ENCODE measurements at regions not wholly inside any gene's neighbourhood (a gene's known extent, or its start where the extent isn't known, plus 50 kb on each side); places are given as distances from the start of the nearest gene placed in this dataset.
A peak's percentile ranks its signal among the peaks of the same experiment; 100 is the strongest.

GRCh38 chr2:35416391-35417140, 939.0 kb upstream of the CRIM1 start:
- Mint-ChIP-seq H3K36me3 (ENCODE audit: insufficient read depth) (no peaks in the 10 kb centered on the region), H3K9me3 (ENCODE audit: low read depth) (no peaks in the 10 kb centered on the region), H3K4me3 (ENCODE audit: low read depth) (no peak overlapping the region), H3K4me1 (ENCODE audit: low read depth) (peaks cover 1% of the 10 kb centered on the region), H3K27ac (no peak overlapping the region), H3K27me3 (no peaks in the 10 kb centered on the region)
- TF ChIP-seq CTCF (IDR thresholded peaks at IDR 0.05; ENCODE audit: unreplicated experiment), result no peak
- no peak for DNase-seq (ENCODE audit: low spot score, unreplicated experiment)

GRCh38 chr2:35415942-35416341, 939.6 kb upstream of the CRIM1 start:
- TF ChIP-seq CTCF (IDR thresholded peaks at IDR 0.05; ENCODE audit: unreplicated experiment), result no peak
- H3K36me3 Mint-ChIP-seq (ENCODE audit: insufficient read depth), result no peaks in the 10 kb centered on the region
- no peak overlapping the region for H3K27ac Mint-ChIP-seq
- peaks cover 1% of the 10 kb centered on the region for H3K4me1 Mint-ChIP-seq (ENCODE audit: low read depth)
- no peak overlapping the region for H3K4me3 Mint-ChIP-seq (ENCODE audit: low read depth)
- H3K27me3 Mint-ChIP-seq, result no peaks in the 10 kb centered on the region
- DNase-seq (ENCODE audit: low spot score, unreplicated experiment), result no peak
- no peaks in the 10 kb centered on the region for H3K9me3 Mint-ChIP-seq (ENCODE audit: low read depth)

- H3K4me1 Mint-ChIP-seq (ENCODE audit: low read depth), result peaks cover 1% of the 10 kb centered on the region
- H3K4me3 Mint-ChIP-seq (ENCODE audit: low read depth), result no peak overlapping the region
- H3K36me3 Mint-ChIP-seq (ENCODE audit: insufficient read depth), result no peaks in the 10 kb centered on the region
- TF ChIP-seq CTCF (IDR thresholded peaks at IDR 0.05; ENCODE audit: unreplicated experiment), result peak; percentile 52
- no peaks in the 10 kb centered on the region for H3K9me3 Mint-ChIP-seq (ENCODE audit: low read depth)
- no peaks in the 10 kb centered on the region for H3K27me3 Mint-ChIP-seq
- no peak overlapping the region for H3K27ac Mint-ChIP-seq
- no peak for DNase-seq (ENCODE audit: low spot score, unreplicated experiment)
Observed at GRCh38 chr2:35415282-35415681, 940.3 kb upstream of the CRIM1 start.

DNA sequence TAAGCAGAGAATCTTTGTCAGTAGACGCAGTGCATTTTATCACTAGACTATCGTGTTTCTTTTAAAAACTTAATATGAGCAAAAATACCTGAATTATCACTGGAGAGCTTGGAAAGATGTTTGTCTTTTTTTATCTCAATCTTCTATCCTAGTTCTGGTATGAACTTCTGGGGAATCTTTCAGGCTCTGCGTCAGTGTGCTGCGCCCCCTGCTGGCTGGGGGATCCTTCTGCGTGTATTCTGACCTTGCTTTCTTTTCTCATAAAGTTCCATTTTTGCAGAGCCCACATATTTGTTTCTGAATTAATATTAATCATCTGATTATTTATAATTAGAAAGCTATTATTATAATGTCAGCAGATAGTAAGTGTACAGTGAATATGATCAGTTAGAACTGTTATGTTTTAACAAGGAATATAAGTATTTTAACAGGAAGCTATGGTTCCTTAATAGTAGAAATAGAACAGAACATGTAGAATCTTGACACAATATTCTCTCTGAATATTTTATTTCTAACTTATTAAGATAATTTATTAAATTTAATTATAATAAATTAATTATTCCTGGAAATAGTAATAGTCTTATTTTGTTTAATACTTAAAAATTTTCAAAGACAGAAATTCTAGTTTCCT, 945.0 kb upstream of the CRIM1 start:
- no peaks in the 10 kb centered on the region for H3K9me3 Mint-ChIP-seq (ENCODE audit: low read depth)
- H3K36me3 Mint-ChIP-seq (ENCODE audit: insufficient read depth), result no peaks in the 10 kb centered on the region
- peak; percentile 37 for DNase-seq (ENCODE audit: low spot score, unreplicated experiment)
- no peak overlapping the region for H3K27ac Mint-ChIP-seq
- peak; percentile 98 for TF ChIP-seq CTCF (IDR thresholded peaks at IDR 0.05; ENCODE audit: unreplicated experiment)
- no peaks in the 10 kb centered on the region for H3K27me3 Mint-ChIP-seq
- H3K4me1 Mint-ChIP-seq (ENCODE audit: low read depth), result peaks cover 1% of the 10 kb centered on the region
- H3K4me3 Mint-ChIP-seq (ENCODE audit: low read depth), result no peak overlapping the region

- DNase-seq (ENCODE audit: low spot score, unreplicated experiment), result no peak
- Mint-ChIP-seq H3K4me3 (ENCODE audit: low read depth) (no peak overlapping the region), H3K9me3 (ENCODE audit: low read depth) (no peaks in the 10 kb centered on the region), H3K4me1 (ENCODE audit: low read depth) (peaks cover 1% of the 10 kb centered on the region), H3K36me3 (ENCODE audit: insufficient read depth) (no peaks in the 10 kb centered on the region), H3K27me3 (no peaks in the 10 kb centered on the region), H3K27ac (no peak overlapping the region)
- no peak for TF ChIP-seq CTCF (IDR thresholded peaks at IDR 0.05; ENCODE audit: unreplicated experiment)
Observed at GRCh38 chr2:35409762-35410161, 945.8 kb upstream of the CRIM1 start.
